Hepatocyte (in vitro differentiated cells): ENCODE measurements at regions not wholly inside any gene's neighbourhood (a gene's known extent, or its start where the extent isn't known, plus 50 kb on each side); places are given as distances from the start of the nearest gene placed in this dataset.

Experiments used
- CTCF ChIP-seq: fragments of 200-600 bp; sonication (generic); IDR thresholded peaks from 2 replicates; pipeline ENCODE4 v1.5.1; 2016; ENCODE audit warnings: antibody characterized with exemption, mild to moderate bottlenecking; ENCODE audit not compliant: poor library complexity
- EZH2 ChIP-seq: fragments of 200-600 bp; sonication (generic); IDR thresholded peaks from 2 replicates; pipeline ENCODE4 v1.6.1; 2016; ENCODE audit warnings: antibody characterized with exemption, mild to moderate bottlenecking, borderline replicate concordance
- EZH2phosphoT487 ChIP-seq: fragments of 200-600 bp; sonication (generic); IDR thresholded peaks from one replicate; pipeline ENCODE4 v1.6.1; 2018; ENCODE audit warnings: antibody characterized with exemption, mild to moderate bottlenecking, low read depth, moderate library complexity; ENCODE audit not compliant: unreplicated experiment, severe bottlenecking

- TF ChIP-seq EZH2 (no peak), CTCF (no peak), EZH2phosphoT487 (no peak)
Measured at GRCh38 chr1:143718021-143718420, 253.8 kb downstream of the FAM72C start.
